K562 (cell line): ENCODE measurements at regions not wholly inside any gene's neighbourhood (a gene's known extent, or its start where the extent isn't known, plus 50 kb on each side); places are given as distances from the start of the nearest gene placed in this dataset.

Experiments used
- ATAC-seq: fragments of 200-7000 bp; cut with Tn5 transposase; 3 replicates; pipeline ENCODE4 v1.9.1; 2020; ENCODE audit warnings: moderate library complexity
- BruUV-seq: library from RNA; stranded (reverse); fragments of 400-500 nt; replicated peaks from 2 replicates; lab custom pipeline; 2021; lab: Mats Ljungman, UMichigan
- CTCF ChIA-PET: fragments of 300-600 bp; formaldehyde crosslinking; extraction: SDS; loops from one replicate; lab custom pipeline; 2021; ENCODE audit warnings: low intra/inter-chr PET ratio; lab: Yijun Ruan, JAX
- POLR2A ChIA-PET: fragments of 300-600, 350-650 bp; sonication (Branson Sonifier 250); formaldehyde crosslinking; extraction: SDS; loops from one replicate; lab custom pipeline; 2021; ENCODE audit warnings: antibody characterized with exemption, inconsistent platforms; lab: Yijun Ruan, JAX
- DNase-seq, 4 experiments: peaks; one replicate each; pipeline versions ENCODE4 v3.0.0 to v3.0.0-alpha.2; 2011 to 2018; ENCODE audit warnings: low spot score in 3 of 4, mixed read lengths in 3 of 4; ENCODE audit errors: extremely low read depth in 1 of 4
- FAIRE-seq: peaks from 2 replicates; lab custom pipeline; 2011; peaks lifted over from hg19 to GRCh38; lab: Jason Lieb, UNC
- H2AFZ ChIP-seq: 2 replicates; pipeline ENCODE4 v1.6.0; 2011; ENCODE audit warnings: low read depth, low read length, control low read depth, inconsistent platforms
- H3K27ac ChIP-seq: fragments of 200-600 bp; 3 replicates; pipeline ENCODE4 v1.8.0; 2011; ENCODE audit warnings: low read depth, mild to moderate bottlenecking, control low read depth, inconsistent platforms, low read length, moderate library complexity, mixed read lengths; ENCODE audit errors: extremely low read depth
- H3K27me3 ChIP-seq, 2 experiments: fragments of 300-600 bp in 1 of 2; 2 replicates in 1 of 2; 3 replicates in 1 of 2; pipeline versions ENCODE4 v1.6.0 to v1.8.0; 2011; ENCODE audit warnings: inconsistent platforms in 2 of 2, low read length in 2 of 2, mild to moderate bottlenecking in 1 of 2, mixed read lengths in 1 of 2, moderate library complexity in 1 of 2; ENCODE audit not compliant: control insufficient read depth in 2 of 2, insufficient read depth in 2 of 2
- H3K36me3 ChIP-seq: fragments of 300-600 bp; 3 replicates; pipeline ENCODE4 v1.8.0; 2011; ENCODE audit warnings: mild to moderate bottlenecking, low read length, inconsistent platforms; ENCODE audit not compliant: control insufficient read depth, insufficient read depth
- H3K4me1 ChIP-seq, 2 experiments: fragments of 200-600 bp in 1 of 2; replicated peaks in 1 of 2; 2 replicates in 1 of 2; 3 replicates in 1 of 2; pipeline versions ENCODE4 v1.5.1 to v1.8.0; 2011; ENCODE audit warnings: inconsistent platforms in 2 of 2, low read length in 2 of 2, mild to moderate bottlenecking in 1 of 2, mixed read lengths in 1 of 2, moderate library complexity in 1 of 2; ENCODE audit not compliant: control insufficient read depth in 2 of 2, insufficient read depth in 2 of 2
- H3K4me2 ChIP-seq: 2 replicates; pipeline ENCODE4 v1.6.1; 2011; ENCODE audit warnings: low read length, control low read depth, inconsistent platforms, mixed read lengths; ENCODE audit not compliant: insufficient read depth
- H3K4me3 ChIP-seq: fragments of 200-600 bp; sonication (generic), shearing (Covaris generic); 2 replicates; pipeline ENCODE4 v1.5.1; 2016; ENCODE audit warnings: control low read depth, inconsistent platforms
- H3K79me2 ChIP-seq: fragments of 200-600 bp; 3 replicates; pipeline ENCODE4 v1.8.0; 2011; ENCODE audit warnings: low read length, inconsistent platforms; ENCODE audit not compliant: control insufficient read depth, insufficient read depth
- H3K9ac ChIP-seq, 2 experiments: 2 replicates each; pipeline versions ENCODE4 v1.6.0 to v1.6.1; 2011; ENCODE audit warnings: low read depth in 2 of 2, low read length in 2 of 2, control low read depth in 1 of 2, inconsistent platforms in 1 of 2, mild to moderate bottlenecking in 1 of 2, mixed read lengths in 1 of 2; ENCODE audit not compliant: insufficient read depth in 1 of 2
- H3K9me1 ChIP-seq: one replicate; pipeline ENCODE4 v1.6.0; 2011; ENCODE audit warnings: inconsistent platforms, mild to moderate bottlenecking, low read length, moderate library complexity; ENCODE audit not compliant: control insufficient read depth, insufficient read depth
- H3K9me3 ChIP-seq: replicated peaks from 2 replicates; pipeline ENCODE4 v1.5.1; 2011; ENCODE audit warnings: low read depth, low read length, inconsistent platforms; ENCODE audit not compliant: control insufficient read depth, insufficient read depth
- H4K20me1 ChIP-seq: replicated peaks from 2 replicates; pipeline ENCODE4 v1.6.1; 2011; ENCODE audit warnings: low read length, inconsistent platforms, mixed read lengths; ENCODE audit not compliant: control insufficient read depth, insufficient read depth
- ETV5 ChIP-seq: sonication (generic); formaldehyde crosslinking; IDR thresholded peaks from 2 replicates; pipeline ENCODE4 v1.4.0; 2020; ENCODE audit warnings: low read depth, mild to moderate bottlenecking, missing genetic modification reagents
- HDAC6 ChIP-seq: IDR thresholded peaks from 2 replicates; pipeline ENCODE4 v1.6.1; 2012; ENCODE audit warnings: low read depth, mild to moderate bottlenecking, control low read depth, inconsistent platforms, low read length, moderate library complexity
- HSF4 ChIP-seq: fragments of 250-450 bp; sonication (Bioruptor Pico); IDR thresholded peaks from 2 replicates; pipeline ENCODE4 v2.1.2; 2022; ENCODE audit warnings: mild to moderate bottlenecking, moderate library complexity, borderline replicate concordance
- MTA3 ChIP-seq: fragments of 450-650 bp; formaldehyde crosslinking; IDR thresholded peaks from 2 replicates; pipeline ENCODE4 v1.6.1; 2017; ENCODE audit warnings: mild to moderate bottlenecking, borderline replicate concordance
- NCOA4 ChIP-seq: fragments of 450-650 bp; IDR thresholded peaks from 2 replicates; pipeline ENCODE4 v1.6.1; 2018; ENCODE audit warnings: mild to moderate bottlenecking; ENCODE audit not compliant: partially characterized antibody
- PHB2 ChIP-seq: fragments of 450-650 bp; IDR thresholded peaks from 2 replicates; pipeline ENCODE4 v1.6.1; 2017; ENCODE audit warnings: low read depth
- RCOR1 ChIP-seq, 2 experiments: IDR thresholded peaks; 2 replicates each; pipeline ENCODE4 v1.6.1; 2012; ENCODE audit warnings: low read depth in 2 of 2, low read length in 2 of 2, borderline replicate concordance in 1 of 2, improper control_type of control experiment in 1 of 2
- SRSF7 ChIP-seq: fragments of 200-400 bp; formaldehyde crosslinking; optimal IDR thresholded peaks from 2 replicates; pipeline ENCODE3; 2017; ENCODE audit warnings: mild to moderate bottlenecking, low read depth, low read length
- SRSF9 ChIP-seq: fragments of 200-400 bp; formaldehyde crosslinking; IDR thresholded peaks from 2 replicates; pipeline ENCODE4 v1.6.1; 2017; ENCODE audit warnings: low read depth, low read length, borderline replicate concordance
- ZNF707 ChIP-seq: fragments of 250-450 bp; sonication (Bioruptor Pico); conservative IDR thresholded peaks from 2 replicates; pipeline ENCODE4 v1.8.0; 2022; ENCODE audit warnings: inconsistent platforms, mild to moderate bottlenecking, moderate library complexity
- ZNF717 ChIP-seq: fragments of 250-450 bp; sonication (Bioruptor Pico); IDR thresholded peaks from 2 replicates; pipeline ENCODE4 v1.5.0; 2021
- WGBS: fragments of 100-300 bp; shearing (Covaris generic); methylation state at CpG from one replicate; pipeline ENCODE4 v1.1.6; 2016; ENCODE audit warnings: low coverage, mixed read lengths; ENCODE audit not compliant: insufficient coverage; ENCODE audit errors: missing lambda C conversion rate; 5-methylcytosine and 5-hydroxymethylcytosine counted together
- in situ Hi-C: fragments of 300-500 bp; cut with MboI; formaldehyde crosslinking; loops from 4 replicates; pipeline ENCODE4 v1.15.0; 2018; ENCODE audit warnings: inconsistent platforms, mixed read lengths
- intact Hi-C: fragments of 100-400 bp; cut with micrococcal nuclease; formaldehyde crosslinking; loops from 2 replicates; pipeline ENCODE4 v1.14.2; 2022
- TF ChIP-seq, protein P1 (sequence below), 3 experiments: fragments of 200-800 bp in 1 of 3; sonication (Bioruptor generic) in 1 of 3; sonication (generic) in 1 of 3; formaldehyde crosslinking in 1 of 3; IDR thresholded peaks; 2 replicates each; pipeline versions ENCODE4 v1.6.1 to v1.8.0; 2016 to 2022; ENCODE audit warnings: mild to moderate bottlenecking in 2 of 3, missing compliant biosample characterization in 2 of 3, missing genetic modification characterization in 2 of 3, missing genetic modification reagents in 1 of 3
- TF ChIP-seq, protein P2 (sequence below): fragments of 250-450 bp; sonication (Bioruptor Pico); IDR thresholded peaks from 2 replicates; pipeline ENCODE4 v1.8.0; 2022; ENCODE audit warnings: inconsistent platforms
- TF ChIP-seq, protein P3 (sequence below): fragments of 250-450 bp; sonication (Bioruptor Pico); IDR thresholded peaks from 2 replicates; pipeline ENCODE4 v1.5.0; 2021; ENCODE audit warnings: mild to moderate bottlenecking, moderate library complexity

DNA sequence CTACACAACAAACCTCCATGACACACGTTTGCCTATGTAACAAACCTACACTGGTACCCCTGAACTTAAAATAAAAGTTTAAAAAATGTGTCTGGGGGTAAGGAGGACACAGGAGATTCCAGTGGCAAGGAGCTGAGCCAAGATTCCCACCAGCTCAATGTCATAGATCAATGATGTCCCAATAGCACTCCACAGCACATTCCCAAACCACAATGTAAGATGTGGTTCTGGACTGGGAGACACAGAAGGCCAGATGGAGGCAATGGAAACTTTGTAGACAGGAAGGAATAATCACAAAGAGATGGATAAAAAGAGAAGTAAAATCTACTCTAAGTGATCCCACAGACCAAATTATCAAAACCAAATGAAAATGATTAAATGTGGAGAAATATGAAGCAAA, 312.4 kb upstream of the SOX11 start (continued):
- TF ChIP-seq, protein P1, sequence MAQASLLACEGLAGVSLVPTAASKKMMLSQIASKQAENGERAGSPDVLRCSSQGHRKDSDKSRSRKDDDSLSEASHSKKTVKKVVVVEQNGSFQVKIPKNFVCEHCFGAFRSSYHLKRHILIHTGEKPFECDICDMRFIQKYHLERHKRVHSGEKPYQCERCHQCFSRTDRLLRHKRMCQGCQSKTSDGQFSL (CRISPR knock-in tag; IDR thresholded peaks at IDR 0.05): no peak
- TF ChIP-seq, protein P1 (tag; IDR thresholded peaks at IDR 0.05): no peak
- TF ChIP-seq ETV5 (CRISPR knock-in tag): no peak

- intact Hi-C loops (no loop called here), in situ Hi-C loops (no loop called here)
- no peaks in the 10 kb centered on the region for H3K27me3 ChIP-seq
- no peaks in the 10 kb centered on the region for H3K4me1 ChIP-seq
- no peaks in the 10 kb centered on the region for H3K79me2 ChIP-seq
- no peak for FAIRE-seq
- no peak overlapping the region for H3K9ac ChIP-seq
- no peaks in the 10 kb centered on the region for H3K36me3 ChIP-seq
- WGBS: 0% methylated on average over 3 of the region's 3 CpGs
- no peaks in the 10 kb centered on the region for H4K20me1 ChIP-seq
- H3K9me3 ChIP-seq: no peaks in the 10 kb centered on the region
- no peak for ATAC-seq
- H2AFZ ChIP-seq: no peak overlapping the region
- H3K4me3 ChIP-seq: no peak overlapping the region
- ChIA-PET POLR2A (no interaction called here), CTCF (no interaction called here)
- DNase-seq: no peak
- no TSS peak for BruUV-seq
- H3K4me2 ChIP-seq: no peak overlapping the region
- H3K27ac ChIP-seq: no peak overlapping the region
- no peaks in the 10 kb centered on the region for H3K9me1 ChIP-seq
- TF ChIP-seq RCOR1 (IDR thresholded peaks at IDR 0.05; ENCODE audit: borderline replicate concordance in 1 of 2, low read depth in 2 of 2, low read length in 2 of 2) (no peak), MTA3 (no peak), ZNF717 (CRISPR knock-in tag) (no peak), HSF4 (CRISPR knock-in tag) (no peak), PHB2 (no peak), SRSF7 (no peak), HDAC6 (no peak), ZNF707 (no peak), NCOA4 (no peak), SRSF9 (no peak)
- TF ChIP-seq, protein P2, sequence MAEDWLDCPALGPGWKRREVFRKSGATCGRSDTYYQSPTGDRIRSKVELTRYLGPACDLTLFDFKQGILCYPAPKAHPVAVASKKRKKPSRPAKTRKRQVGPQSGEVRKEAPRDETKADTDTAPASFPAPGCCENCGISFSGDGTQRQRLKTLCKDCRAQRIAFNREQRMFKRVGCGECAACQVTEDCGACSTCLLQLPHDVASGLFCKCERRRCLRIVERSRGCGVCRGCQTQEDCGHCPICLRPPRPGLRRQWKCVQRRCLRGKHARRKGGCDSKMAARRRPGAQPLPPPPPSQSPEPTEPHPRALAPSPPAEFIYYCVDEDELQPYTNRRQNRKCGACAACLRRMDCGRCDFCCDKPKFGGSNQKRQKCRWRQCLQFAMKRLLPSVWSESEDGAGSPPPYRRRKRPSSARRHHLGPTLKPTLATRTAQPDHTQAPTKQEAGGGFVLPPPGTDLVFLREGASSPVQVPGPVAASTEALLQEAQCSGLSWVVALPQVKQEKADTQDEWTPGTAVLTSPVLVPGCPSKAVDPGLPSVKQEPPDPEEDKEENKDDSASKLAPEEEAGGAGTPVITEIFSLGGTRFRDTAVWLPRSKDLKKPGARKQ (CRISPR knock-in tag): no peak
- TF ChIP-seq, protein P3, sequence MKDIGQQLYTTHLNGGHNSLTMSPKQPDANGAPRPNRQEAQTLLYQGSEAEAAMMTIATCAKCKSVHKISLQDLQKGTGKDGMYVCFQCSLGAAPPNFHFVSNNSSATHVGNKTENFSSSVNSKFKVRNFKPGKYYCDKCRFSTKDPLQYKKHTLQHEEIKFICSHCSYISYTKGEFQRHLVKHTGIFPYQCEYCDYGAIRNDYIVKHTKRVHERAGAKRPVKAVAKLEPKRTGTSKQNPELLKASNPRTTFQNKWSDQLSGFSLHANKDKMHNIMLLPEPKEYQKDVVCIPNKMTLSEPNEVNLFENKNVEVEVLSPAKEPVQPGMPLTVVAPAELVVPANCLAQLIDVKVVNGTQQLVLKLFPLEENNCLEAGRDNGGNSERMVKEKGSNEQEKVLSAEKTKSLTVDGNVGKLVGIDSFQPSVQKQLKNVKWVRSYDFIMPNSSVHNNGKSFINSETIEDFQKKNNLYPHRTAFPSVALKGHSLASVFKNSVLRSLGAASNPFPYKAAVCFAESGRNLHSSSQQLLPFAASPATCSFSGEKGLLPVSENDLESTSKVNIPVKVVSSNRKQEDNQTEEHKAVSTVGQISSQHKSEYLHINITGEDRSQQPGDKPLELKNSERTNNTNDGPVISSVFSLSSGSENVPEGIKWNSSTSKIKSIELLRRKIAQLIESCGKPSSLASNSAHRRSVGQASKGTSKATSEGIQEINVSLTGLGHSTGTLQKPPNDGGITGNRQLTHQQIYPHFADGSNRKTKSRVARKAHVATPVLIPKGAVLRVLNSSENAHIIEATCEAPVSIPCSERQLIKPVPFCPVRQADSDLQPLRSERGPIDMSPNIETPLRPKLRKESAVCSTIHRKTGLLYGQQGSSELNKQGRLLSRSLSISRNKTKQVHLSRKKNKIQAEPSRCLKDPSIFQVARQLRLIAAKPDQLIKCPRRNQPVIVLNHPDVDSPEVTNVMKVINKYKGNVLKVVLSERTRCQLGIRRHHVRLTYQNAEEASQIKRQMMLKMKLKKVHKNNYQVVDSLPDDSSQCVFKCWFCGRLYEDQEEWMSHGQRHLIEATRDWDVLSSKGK (CRISPR knock-in tag): no peak
Measured at GRCh38 chr2:5385596-5385995, 306.6 kb upstream of the SOX11 start.
